HG03521 (cell line): ENCODE measurements at regions not wholly inside any gene's neighbourhood (a gene's known extent, or its start where the extent isn't known, plus 50 kb on each side); places are given as distances from the start of the nearest gene placed in this dataset.
"Not testable (repeated sequence)": the region's sequence is repeated elsewhere in the genome, so short reads cannot be mapped to it uniquely, and the experiment has no call there.

Source experiments
- ATAC-seq: cut with Tn5 transposase; IDR thresholded peaks from one replicate; pipeline ENCODE4 v1.9.1; 2021; ENCODE audit warnings: mild to moderate bottlenecking, moderate library complexity; ENCODE audit not compliant: unreplicated experiment

DNA sequence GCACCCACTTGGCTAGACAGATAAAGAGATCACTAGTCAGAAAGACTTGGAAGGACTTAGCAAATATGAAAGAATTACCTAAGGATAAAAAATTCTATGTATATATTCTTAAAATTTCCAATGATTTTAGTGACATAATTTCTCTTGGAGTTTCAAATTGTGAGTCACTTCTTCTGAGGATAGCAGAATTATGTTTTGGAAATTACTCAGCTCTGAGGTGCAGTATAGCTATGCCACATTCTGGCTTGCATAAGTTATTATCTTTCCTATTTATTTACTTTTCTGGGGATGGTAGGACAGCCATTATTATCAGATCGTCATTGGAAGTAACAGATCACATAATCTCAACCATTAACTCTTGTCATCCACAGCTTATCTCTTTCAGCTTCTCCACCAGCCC lies 853.5 kb downstream of the TRIML1 start:
- ATAC-seq = no peak

DNA sequence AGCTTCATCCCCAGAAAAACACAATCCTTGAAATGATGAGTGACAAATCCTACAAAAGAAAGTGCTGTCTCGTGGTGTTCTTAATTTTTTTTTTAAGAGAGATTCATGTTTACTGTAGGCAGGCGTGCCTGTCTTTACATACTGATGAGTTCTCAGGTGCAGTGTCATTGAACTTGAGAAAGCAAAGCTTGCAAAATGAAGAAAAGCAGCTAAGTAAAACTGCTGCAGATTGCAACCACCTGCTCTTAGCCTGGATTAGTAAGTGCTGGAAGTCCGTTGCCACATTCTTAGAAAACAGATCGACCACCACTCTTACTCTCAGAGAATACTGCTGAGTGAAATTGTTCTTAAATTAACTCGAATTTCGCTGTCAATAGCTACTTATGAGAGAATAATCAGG lies 854.6 kb downstream of the TRIML1 start:
- ATAC-seq = no peak

DNA sequence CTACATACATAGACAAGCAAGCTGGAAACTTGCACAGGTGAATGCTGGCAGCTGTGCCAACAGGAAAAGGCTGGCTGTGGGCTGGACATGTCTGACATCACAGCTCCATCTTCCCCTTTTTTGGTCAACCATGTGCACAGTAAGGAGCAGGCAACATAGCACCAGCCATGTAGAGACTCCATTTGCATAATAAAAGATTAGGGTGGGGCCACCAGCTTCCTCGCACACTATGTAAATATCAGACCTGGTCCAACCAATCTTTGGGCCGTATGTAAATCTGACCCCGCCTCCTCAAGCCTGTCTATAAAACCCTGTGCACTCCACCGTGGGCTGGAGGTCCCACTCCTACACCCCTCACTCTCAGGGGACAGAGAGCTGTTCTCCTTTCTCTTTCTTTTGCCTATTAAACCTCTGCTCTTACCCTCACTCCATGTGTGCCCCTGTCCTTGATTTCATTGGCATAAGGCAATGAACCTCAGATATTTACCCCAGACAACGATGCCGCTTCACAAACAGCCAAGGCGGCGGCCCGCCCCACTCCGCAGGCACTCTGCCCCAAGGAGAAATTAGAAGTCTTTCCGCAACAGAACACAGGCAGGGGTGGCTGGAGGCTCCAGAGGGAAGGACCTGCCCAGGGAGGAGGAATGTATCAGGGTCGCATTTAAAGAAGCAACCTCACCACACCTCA lies 862.2 kb downstream of the TRIML1 start:
- ATAC-seq = no peak

DNA sequence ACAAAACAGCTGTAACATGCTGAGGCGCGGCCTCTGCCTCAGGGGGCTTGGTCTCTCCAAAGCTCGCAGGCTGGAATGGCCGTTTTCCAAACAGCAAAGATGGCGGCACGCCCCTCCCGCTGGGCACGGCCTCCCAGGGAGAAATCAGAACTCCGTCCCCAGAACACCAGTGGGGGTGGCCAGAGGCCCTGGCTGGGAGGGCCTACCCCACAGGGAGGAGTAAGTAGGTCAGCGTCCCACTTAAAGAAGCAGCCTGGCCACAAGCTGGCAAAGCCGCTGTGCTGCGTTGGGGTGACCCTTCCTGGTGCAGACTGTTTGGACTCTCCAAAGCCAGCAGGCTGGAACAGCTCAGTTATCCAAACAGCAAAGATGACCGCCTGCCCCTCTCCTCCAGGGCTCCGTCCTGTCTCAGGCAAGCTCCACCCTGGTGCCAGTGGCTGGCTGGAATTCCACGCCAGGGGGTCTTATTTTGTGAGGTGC lies 862.8 kb downstream of the TRIML1 start:
- ATAC-seq = no peak

DNA sequence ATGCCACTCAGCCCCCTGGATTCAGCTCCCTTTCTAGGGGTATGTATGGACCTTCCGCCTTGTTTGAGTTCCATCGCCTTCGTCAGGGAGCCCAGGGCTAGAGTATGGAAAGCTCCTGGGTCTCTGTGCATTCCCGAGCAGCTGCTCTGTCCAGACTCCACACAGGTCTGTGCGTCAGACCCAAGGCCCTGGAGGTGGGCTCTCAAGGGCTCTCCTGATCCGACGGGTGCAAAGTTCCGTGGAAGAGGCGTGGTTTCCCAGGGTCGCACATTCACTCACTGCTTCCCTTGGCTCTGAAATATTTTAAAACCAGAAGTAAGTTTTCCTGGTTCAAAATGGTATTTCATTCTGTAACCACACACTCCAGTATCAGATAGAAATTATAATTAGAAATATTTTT lies 863.2 kb downstream of the TRIML1 start:
- ATAC-seq = no peak

DNA sequence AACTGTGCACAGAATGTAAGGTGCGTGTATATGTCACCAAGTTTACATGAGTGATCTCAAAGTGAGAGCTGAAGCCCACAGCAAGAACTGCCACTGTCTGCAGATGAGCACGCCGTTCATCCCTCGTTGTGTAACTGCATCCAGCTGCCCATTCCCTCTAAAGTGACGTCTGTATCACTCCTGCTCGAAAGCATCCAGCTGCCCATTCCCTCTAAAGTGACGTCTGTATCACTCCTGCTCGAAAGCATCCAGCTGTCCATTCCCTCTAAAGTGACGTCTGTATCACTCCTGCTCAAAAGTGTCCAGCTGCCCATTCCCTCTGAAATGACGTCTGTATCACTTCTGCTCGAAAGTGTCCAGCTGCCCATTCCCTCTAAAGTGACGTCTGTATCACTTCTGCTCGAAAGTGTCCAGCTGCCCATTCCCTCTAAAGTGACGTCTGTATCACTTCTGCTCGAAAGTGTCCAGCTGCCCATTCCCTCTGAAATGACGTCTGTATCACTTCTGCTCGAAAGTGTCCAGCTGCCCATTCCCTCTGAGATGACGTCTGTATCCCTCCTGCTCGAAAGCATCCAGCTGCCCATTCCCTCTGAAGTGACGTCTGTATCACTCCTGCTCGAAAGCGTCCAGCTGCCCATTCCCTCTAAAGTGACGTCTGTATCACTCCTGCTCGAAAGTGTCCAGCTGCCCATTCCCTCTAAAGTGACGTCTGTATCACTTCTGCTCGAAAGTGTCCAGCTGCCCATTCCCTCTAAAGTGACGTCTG lies 871.4 kb downstream of the TRIML1 start:
- ATAC-seq = not testable (repeated sequence)

DNA sequence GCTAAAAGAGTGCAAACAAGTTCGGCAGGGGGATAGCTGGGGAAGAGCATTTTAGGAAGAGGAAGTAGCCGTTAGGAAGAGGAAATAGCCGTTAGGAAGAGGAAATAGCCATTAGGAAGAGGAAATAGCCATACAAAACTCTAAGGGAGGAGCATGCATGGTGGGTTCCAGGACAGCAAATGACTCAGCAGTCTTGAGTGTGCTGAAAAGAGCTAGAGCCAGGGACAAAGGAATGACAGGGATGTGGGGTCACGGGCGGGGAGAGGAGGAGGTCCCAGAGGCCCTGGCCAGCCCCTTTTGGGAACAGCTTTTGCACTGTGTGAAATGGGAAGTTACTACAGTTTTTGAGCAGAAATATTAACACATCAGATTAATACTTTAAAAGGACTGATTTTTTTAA lies 882.6 kb downstream of the TRIML1 start:
- ATAC-seq = no peak

DNA sequence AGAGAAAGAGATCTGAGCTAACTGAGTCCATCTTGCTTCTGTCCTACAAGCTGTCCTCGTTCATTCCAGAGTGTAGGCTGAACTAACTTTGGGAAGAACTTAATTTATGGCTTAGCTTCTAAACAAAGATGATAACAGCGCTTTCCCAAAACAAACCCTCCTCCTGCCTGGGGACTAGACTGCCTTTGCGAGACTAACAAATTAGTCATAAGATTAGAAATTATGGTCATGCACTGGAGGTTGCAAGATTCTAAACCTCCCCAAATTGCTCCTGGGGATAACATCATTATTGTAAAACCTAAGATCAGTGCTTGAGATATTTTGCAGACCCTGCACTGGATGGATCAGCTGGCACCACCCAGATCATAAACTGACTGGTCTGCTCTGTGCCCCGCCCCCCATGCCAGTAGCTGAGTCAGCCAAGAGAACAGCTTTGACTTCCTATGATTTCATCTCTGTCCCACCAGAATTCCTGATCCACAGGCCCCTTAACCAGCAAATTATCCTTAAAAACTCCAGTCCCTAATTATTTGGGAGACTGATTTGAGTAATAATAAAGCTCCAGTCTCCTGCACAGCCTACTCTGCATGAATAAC lies 883.3 kb downstream of the TRIML1 start:
- no peak for ATAC-seq

DNA sequence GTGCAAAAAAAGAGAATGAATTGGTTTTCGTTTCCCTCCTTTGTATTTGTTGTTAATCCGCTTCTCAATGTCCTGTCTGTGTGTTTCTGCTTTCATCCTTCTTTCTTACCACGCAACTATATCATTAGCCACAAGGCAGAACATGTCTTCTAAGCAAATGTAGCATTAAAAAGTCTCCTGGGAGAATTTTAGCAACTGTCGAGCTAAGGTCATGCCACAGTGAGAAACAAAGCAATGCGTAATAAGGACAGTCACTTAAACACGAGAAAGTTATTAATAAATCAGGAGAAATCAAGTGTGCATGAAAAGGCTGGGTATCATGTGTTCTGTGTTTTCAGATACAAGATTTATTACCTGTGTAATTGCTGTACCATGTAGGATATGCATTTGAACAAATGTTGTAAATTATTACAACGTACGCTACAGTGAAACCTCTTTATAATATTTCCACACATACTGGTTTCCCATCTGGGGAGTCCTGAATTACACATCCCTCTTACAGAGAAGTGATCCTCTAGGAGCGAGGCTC lies 890.8 kb downstream of the TRIML1 start:
- ATAC-seq = no peak

DNA sequence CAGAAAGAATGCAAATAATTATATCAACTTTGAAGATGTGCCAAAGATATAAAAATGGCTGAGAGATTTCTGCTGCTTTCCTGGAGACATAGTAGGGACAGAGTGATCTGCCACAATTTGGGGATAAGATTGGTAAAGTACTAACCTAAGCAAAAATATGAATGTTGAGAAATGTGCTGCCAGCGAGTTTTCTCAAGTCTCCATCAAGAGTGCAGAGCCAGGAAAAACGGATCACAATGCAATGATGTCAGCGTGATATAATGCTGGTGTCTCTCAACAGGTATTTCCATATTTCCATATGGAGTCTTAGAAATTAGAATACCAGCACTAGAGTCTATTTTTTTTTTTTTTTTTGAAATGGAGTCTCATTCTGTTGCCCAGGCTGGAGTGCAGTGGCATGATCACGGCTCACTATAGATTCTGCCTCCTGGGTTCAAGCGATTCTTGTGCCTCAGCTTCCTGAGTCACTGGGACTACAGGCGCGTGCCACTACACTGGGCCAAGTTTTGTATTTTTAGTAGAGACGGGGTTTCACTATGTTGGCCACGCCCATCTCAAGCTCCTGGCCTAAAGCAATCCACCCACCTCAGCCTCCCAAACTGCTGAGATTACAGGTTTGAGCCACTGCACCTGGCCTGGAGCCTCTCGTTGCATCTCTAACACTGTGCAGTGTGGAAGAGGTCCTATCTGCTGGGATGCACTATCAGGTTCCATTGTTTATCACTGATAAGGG lies 893.5 kb downstream of the TRIML1 start:
- no peak for ATAC-seq

DNA sequence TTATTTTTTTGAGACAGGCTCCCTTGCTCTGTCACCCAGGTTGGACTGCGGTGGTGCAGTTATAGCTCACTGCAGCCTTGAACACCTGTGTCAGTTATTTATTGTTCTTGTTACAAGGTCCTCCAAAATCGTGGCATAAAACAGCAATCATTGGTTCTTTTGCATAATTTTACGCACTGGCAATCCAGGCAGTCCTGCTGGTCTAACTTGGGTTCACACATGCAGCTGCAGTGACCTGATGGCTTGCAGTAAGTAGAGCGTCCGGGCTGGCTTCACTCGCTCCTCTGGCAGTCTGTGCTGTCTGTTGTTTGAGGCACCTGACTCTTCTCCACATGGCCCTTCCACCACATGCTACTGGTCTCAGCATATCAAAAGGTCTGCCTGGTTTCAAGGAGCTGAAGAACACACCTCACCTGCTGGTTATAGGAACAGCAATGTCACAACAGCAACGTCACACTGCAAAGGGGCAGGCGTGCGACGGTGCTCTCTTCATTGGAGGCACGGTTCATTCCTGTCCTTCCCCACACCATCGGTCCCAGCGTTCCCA lies 894.6 kb downstream of the TRIML1 start:
- no peak for ATAC-seq

DNA sequence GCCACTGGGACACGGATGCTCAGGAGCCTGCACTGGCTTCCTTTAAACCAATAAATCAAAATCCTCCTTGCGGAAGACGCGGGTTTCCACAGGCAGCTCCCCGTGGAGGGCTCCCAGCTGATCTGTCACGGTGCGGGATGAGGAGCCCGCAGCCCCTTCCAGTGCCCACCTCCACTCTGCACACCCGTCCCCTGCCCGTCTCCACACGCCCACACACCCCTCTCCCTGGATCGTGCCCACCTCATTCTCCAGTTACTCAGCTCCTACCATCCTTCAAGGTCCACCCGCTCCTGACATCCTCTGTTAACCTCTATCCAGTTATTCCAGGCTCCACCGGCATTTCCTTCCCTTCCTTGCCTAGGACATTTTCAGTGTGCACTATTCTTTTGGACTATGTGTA lies 895.9 kb downstream of the TRIML1 start:
- no peak for ATAC-seq

DNA sequence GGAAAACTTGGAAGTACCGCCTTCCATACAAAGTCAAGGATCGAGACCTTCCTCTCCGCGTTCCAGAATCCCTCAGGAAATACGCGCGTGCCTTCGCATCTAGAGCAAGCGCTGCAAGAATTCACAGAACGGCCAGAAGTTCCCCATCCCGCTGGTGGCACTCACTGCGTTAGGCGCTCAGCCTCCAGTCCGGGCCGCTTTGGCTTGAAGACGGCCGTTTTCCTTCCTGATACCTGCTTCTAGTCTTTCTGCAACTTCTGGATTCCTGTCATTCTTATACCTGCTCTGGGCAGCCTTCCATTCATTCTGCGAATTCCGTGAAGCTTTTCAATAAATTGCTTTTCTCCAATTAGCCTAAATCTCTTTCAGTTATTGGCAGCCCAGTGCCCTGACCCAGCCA lies 896.4 kb downstream of the TRIML1 start:
- no peak for ATAC-seq

DNA sequence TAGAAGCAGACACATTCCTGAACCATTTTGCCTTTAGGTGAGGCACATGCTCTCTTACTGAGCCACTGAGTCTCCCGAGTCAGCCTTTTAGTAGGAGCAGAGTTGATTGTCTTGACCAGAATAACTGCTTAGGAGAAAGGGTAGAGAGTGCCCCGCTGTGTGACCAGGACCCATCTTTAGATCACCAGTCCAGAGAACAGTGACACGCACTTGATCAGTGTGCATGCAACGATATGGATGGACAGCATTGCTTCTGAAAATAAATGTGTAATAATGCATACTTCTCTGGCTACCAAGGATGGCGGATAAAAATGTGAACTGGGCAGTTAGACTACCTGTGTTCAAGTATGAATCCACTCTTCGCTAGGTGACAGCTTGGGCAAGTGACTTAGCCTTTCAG lies 897.7 kb downstream of the TRIML1 start:
- no peak for ATAC-seq

DNA sequence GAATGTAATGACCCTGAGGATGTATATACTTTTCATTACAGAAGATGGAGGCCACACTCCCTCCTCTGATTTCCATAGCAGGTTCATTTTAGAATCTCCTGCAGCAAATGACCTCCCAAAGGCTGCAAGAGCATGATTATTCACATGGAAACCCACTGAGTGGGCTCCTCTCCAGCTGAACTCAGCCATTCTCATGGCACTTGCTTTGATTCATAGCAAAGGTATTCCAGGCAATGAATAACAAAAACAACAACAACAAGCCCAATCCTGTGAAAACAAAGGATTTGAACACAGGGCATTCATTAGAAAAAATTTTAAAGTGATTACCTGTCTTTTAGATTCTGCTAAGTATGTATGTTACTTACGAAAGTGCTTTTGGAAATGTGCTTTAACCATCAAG lies 894.0 kb upstream of the FRG1 start:
- ATAC-seq = no peak

DNA sequence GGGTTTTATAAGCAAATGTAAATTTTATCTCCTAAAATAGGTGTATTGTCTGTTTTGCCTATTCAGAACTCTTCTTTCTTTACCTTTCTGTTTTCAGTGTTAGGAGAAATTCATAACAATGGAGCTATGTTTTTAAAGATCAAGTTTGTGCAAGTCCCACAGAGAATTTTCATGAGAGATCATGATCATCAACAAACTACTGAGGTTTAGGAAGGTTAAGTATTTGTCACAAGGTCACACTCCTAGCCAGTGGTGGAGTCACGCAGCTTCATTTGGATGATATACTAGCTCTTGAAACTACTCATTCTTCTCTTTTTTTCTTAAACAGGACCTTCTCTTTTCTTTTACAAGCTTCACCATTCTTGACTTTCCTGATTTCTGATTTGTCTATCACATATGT lies 892.6 kb upstream of the FRG1 start:
- ATAC-seq = no peak

DNA sequence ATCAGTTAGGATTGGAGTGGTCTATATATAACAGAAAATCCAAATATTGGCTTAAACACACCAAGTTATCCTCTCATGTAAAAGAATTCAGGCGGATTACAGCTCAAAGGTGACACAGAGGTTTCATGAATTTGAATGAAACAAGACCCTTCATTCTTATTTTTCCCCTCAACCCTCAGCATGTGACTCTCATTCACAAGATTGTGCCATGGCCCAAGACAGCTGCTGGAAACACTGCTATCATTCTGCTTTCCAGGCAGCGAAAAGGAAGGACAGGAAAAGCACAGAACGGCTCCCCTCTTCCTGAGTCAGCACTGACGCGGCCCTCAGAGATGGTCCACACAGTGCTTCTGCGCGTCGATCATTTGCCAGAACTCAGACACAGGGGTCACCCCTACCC lies 891.0 kb upstream of the FRG1 start:
- no peak for ATAC-seq

DNA sequence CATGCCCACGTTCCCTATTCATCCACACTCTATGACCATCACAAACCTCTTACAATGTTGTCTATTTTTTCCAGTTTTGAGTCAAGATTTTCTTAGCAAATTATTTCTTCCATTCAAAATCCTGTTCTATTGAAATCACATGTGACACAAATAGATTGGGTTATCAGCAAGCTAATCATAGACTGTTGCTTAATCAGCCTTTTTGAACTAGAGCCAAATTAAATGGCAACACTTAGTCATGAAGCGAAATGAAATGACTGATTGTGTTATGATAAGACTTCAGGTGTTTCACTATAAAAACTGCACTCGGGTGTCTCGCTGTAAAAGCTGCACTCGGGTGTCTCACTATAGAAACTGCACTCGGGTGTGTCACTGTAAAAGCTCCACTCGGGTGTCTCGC lies 890.0 kb upstream of the FRG1 start:
- ATAC-seq = no peak

DNA sequence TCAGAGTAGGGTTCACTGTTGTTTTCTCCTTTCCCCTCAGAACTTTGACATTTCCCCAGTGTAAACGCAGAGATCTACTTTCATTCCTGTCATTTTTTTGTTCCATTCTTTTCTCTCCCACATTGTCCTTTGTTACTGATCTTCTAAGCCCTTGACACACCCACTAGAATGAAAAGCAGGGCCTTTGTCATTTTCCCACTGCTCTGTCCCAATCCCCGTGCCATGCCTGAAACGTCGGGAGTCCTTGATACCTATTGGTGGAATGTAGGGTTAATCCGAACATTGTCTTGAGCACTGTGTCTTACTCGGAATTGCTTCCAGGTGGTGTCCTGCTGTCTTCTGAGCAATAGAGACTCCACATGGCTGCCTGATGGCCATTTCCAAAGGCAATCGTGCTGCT lies 887.1 kb upstream of the FRG1 start:
- no peak for ATAC-seq

DNA sequence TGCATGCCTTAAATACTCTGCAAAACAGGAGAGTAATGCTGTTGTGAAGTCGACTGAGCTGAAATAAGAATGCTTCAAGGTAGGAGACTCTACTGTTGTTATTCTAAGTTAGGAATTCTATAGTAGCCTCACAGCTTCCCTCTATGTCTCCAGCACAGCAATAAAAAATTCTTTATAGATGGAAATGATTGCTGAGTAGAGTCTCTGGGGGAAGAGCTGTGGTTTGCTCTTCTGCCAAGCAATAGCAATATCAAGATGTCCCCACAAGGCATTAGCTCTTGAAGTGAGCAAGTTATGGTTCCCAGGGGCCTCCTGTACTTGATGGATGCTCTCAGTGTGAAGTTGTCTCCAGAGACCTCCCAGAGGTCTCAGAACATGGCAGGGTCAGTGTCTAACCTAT lies 880.6 kb upstream of the FRG1 start:
- no peak for ATAC-seq
